ENCODE measurements at regions not wholly inside any gene's neighbourhood (a gene's known extent, or its start where the extent isn't known, plus 50 kb on each side); places are given as distances from the start of the nearest gene placed in this dataset.

GRCh38 chrX:98452456-98452855 is 1568.7 kb downstream of the RPA4 start:
- TF ChIP-seq EP300 (IDR thresholded peaks at IDR 0.05) (no peak), CTCF (IDR thresholded peaks at IDR 0.05) (no peak)
